ENCODE measurements at regions not wholly inside any gene's neighbourhood (a gene's known extent, or its start where the extent isn't known, plus 50 kb on each side); places are given as distances from the start of the nearest gene placed in this dataset.

GRCh38 chr1:84759756-84760155 lies 69.5 kb upstream of the SSX2IP start:
- no peak for DNase-seq (ENCODE audit: low read depth)

DNA sequence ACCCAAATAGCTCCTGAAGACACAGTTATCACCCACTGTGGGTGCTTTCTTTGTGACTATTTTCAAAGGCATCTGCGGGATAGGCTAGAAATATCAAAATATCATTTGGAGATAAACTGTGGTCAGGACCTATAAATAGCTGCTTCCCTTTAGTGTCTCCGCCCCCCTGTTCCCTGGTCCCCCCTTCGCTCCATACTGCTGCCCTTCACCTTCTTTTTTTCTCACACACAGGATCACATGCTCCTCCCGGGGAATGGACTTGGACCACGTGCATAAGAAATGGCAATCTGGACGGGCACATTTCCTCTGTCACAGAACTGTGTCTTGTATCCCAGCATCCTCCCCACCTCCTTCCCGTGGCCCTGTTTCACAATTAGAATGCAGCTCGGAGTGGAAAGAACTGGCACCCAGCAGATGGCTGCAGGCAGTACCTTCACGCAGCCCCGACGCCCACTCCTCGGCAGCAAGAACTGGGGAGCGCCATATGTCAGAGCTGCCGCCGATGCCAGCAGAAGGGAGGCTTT lies 68.8 kb upstream of the SSX2IP start:
- peak; percentile 21 for DNase-seq (ENCODE audit: low read depth)

GRCh38 chr1:84758476-84758875 lies 68.2 kb upstream of the SSX2IP start:
- no peak for DNase-seq (ENCODE audit: low read depth)

DNA sequence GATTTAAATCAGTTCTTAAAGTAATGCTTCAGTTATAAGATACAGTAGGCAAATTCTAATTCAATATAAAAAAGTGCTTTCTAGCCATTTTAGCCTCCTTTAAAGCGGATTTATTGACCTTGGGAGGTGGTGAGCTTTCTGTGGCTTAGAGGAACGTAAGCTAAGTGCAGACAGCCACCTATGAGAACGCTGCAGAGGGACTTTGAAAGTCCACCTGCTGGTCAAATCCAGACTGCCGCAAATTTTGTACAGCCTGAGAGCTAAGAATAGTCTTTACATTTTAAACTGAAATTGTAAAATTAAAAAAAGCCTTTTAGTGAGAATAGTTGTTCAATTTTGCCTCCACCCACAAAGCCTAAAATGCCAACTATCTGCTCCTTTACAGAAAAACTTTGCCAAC lies 67.0 kb upstream of the SSX2IP start:
- no peak for DNase-seq (ENCODE audit: low read depth)

GRCh38 chr1:84756455-84757082 lies 66.3 kb upstream of the SSX2IP start:
- no peak for DNase-seq (ENCODE audit: low read depth)

DNA sequence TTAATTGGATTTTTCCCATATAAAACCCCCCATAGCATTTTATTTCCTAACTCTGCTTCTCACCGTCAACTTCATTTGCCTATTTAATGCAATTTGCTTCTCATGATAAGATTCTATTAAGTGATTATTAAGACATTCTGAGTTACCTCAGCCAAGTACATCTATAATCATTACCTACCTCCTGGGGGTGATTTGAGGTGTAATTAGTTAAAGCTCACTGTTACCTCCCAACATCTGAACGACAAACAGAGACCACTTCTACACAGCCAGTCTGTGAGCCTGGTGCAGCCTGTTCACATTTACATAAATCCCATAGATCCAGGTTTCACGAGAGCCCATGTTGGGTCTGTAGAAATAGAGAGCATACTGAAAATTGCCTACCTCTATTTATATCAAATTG lies 65.7 kb upstream of the SSX2IP start:
- no peak for DNase-seq (ENCODE audit: low read depth)

DNA sequence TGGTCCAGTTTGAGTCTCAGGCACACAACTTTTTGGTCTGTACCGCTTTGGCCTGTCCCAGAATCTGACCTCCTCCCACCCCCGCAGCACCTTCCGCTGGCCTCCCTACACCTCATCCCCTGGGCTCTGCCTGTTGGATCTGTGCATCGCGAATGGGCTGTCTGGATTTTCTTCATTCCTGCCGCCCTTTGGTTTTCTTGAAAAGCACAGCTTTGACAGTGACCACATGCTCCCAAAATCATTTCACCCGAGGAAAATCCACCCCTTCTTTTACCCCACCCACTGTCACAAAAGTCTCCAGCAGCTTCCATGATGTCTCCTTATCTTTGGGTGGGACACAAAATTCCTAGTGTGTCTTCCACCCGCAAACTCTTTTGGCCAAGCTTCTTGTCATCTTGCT lies 65.0 kb upstream of the SSX2IP start:
- DNase-seq (ENCODE audit: low read depth), result no peak

DNA sequence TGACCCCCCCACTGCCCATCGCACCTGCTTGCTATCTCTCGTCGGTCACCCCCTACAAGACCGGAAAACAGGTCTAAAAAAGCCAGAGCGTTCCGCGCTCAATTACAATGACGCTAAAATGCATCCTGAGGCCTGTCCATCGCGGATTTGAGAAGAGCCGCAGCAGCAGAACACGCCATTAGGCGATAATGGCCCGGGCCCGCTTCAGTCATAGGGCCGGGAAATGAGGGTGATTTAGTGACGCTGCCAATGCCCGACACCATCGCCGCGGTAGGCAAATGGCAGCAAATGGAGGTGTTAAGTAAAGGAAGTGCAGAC lies 64.1 kb upstream of the SSX2IP start:
- DNase-seq (ENCODE audit: low read depth), result no peak

DNA sequence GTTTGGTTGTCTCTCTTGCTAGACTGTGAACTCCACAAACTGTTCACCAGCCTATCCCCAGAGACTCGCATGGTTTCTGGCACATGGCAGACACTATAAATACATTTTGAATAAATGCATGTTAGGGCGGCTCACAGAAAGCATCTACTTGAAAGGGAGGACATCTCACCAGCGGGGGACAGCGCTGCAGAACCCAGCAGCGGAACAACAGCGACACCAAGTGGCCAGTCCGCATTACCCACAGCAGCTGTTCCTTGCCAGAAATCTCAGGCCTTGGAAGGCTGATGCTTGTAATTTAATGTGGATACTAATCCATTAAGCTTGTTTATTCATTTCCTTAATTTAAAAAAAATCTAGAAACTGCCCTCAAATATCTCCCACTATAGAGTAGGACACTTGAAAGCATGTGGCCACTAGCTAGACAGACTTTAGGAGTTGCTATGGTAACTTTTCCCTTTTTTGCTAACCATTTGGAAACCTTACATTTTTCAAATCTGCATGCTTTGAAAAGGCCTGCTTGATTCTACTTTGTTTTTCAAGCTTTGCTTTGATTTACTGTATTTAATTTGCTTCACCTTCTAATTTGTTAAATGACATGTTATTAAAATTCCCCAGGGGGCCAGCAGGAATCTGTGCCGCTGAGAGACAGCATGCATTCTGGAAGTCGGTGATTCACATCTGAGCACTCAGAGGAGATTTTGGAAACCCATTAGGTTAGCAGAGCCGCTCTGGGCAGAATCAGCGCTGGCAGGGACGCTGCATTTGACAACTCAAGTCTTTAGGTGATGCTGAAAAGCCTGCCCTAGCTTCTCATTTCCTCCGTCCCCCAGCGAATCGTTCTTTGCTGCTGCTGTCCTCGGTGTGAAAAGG lies 63.5 kb upstream of the SSX2IP start:
- peak; percentile 56 for DNase-seq (ENCODE audit: low read depth)

- no peak for DNase-seq (ENCODE audit: low read depth)
Measured at GRCh38 chr1:84750110-84750730, 60.0 kb upstream of the SSX2IP start.

DNA sequence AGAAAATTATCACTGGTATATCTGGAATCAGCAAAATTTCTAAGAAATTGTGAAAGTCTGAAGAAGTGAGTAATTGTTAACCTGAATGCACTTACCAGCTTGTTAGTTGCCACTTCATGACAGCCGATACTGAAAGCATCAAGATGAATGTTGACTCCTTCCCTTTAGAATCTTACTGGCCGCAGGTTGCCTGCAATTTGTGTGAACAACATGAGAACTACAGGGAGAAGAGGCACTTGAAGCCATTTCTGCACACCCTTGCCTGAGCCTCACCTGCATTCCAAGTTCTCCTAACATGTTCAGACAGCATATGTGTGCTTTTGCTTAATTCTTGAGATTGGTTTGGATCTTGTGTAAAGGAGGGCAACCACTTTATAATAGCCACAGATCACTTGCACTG lies 59.2 kb upstream of the SSX2IP start:
- DNase-seq (ENCODE audit: low read depth), result no peak

DNA sequence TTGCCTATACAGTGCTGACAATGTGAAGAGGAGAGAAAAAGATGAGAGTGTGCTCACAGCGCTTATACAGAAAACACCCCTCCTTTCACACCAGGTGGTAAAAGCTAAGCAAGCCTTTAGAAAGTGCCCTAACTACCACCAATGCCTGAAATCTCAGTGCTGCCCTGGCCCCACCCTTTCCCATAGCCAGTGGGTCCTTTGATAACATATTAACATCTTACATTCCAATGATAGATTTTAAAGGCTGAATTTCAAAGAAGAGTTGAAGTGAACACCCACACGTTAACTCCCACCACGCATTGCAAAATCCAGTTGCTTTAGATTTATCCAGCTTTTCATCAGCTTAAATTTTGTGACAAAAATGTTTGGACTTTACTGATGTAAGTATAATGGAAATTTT lies 58.1 kb upstream of the SSX2IP start:
- DNase-seq (ENCODE audit: low read depth), result no peak

- DNase-seq (ENCODE audit: low read depth), result no peak
Measured at GRCh38 chr1:84745857-84746256, 55.6 kb upstream of the SSX2IP start.

- no peak for DNase-seq (ENCODE audit: low read depth)
Measured at GRCh38 chr1:84743896-84744295, 53.6 kb upstream of the SSX2IP start.

DNA sequence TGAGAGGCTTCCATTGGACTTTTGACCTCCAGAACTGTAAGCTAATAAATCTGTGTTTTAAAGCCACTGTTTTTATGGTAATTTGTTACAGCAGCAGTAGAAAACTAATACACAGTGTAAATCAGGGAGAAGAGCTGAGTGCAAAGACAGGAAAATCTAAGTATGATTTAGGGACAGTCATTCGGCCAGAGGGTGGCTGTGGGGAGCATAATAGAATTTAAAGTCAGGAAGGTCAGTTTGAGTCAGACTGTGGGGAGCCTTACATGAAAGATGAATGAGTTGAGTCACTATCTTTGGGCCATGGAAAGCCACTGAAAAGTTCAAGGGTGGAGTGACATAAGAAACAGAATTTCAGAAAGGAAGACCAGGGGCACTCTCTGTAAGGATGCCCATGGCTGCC lies 52.4 kb upstream of the SSX2IP start:
- no peak for DNase-seq (ENCODE audit: low read depth)

DNA sequence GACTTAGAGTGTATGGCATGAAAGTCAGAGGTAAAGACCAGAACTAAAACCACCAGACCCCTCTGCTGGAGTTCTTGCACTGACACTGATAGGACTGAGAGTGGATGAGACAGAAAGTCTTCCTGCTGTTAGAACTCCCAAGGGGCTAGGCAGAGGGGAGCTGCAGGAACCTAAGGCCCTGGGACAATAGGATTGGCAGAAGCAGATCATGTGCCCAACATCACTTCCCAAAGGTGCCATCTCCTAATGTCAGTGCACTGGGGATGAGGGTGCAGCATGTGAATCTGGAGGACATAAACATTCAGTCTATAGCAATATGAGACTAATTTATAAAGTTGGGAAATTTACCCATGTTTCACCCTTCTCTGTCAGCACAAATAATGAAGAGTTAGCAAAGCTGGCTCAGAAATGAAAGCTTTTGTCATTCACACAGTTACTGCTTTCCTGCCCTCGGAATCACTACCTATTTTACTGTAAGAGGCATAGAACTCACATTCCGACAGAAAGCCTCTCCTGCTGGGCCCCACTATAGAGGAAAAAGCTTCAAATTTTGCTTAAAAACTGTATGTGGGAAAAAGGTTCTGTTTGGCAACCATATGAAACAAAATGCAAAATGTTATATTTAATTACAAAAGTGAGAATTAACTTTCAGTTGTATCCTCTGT lies 49.9 kb upstream of the SSX2IP start:
- DNase-seq (ENCODE audit: low read depth), result no peak
